ENCODE measurements at regions not wholly inside any gene's neighbourhood (a gene's known extent, or its start where the extent isn't known, plus 50 kb on each side); places are given as distances from the start of the nearest gene placed in this dataset.
"Not testable (repeated sequence)": the region's sequence is repeated elsewhere in the genome, so short reads cannot be mapped to it uniquely, and the experiment has no call there.

- DNase-seq (ENCODE audit: low read depth), result no peak
Observed at GRCh38 chr17:33562792-33563191, 269.7 kb upstream of the ASIC2 start.

- DNase-seq (ENCODE audit: low read depth), result no peak
Observed at GRCh38 chr17:33564146-33564545, 271.1 kb upstream of the ASIC2 start.

GRCh38 chr17:33567223-33567622 lies 274.1 kb upstream of the ASIC2 start:
- DNase-seq (ENCODE audit: low read depth), result no peak

- DNase-seq (ENCODE audit: low read depth), result no peak
Observed at GRCh38 chr17:33572615-33573014, 279.5 kb upstream of the ASIC2 start.

- DNase-seq (ENCODE audit: low read depth), result no peak
Observed at GRCh38 chr17:33574942-33575445, 281.9 kb upstream of the ASIC2 start.

GRCh38 chr17:33579740-33580139 lies 286.6 kb upstream of the ASIC2 start:
- DNase-seq (ENCODE audit: low read depth), result not testable (repeated sequence)

- no peak for DNase-seq (ENCODE audit: low read depth)
Observed at GRCh38 chr17:33580215-33580614, 287.1 kb upstream of the ASIC2 start.

GRCh38 chr17:33582661-33583060 lies 289.6 kb upstream of the ASIC2 start:
- DNase-seq (ENCODE audit: low read depth), result no peak

- DNase-seq (ENCODE audit: low read depth), result no peak
Observed at GRCh38 chr17:33583518-33584417, 290.7 kb upstream of the ASIC2 start.

GRCh38 chr17:33593991-33594390 lies 300.9 kb upstream of the ASIC2 start:
- no peak for DNase-seq (ENCODE audit: low read depth)

- no peak for DNase-seq (ENCODE audit: low read depth)
Observed at GRCh38 chr17:33595828-33596227, 302.7 kb upstream of the ASIC2 start.

- no peak for DNase-seq (ENCODE audit: low read depth)
Observed at GRCh38 chr17:33596899-33597298, 303.8 kb upstream of the ASIC2 start.

- DNase-seq (ENCODE audit: low read depth), result no peak
Observed at GRCh38 chr17:33598797-33599196, 305.7 kb upstream of the ASIC2 start.

- no peak for DNase-seq (ENCODE audit: low read depth)
Observed at GRCh38 chr17:33602981-33603380, 309.9 kb upstream of the ASIC2 start.

- DNase-seq (ENCODE audit: low read depth), result no peak
Observed at GRCh38 chr17:33603789-33604188, 310.7 kb upstream of the ASIC2 start.

GRCh38 chr17:33611532-33611931 lies 318.4 kb upstream of the ASIC2 start:
- no peak for DNase-seq (ENCODE audit: low read depth)

GRCh38 chr17:33615861-33616260 lies 322.8 kb upstream of the ASIC2 start:
- no peak for DNase-seq (ENCODE audit: low read depth)

- no peak for DNase-seq (ENCODE audit: low read depth)
Observed at GRCh38 chr17:33623841-33624240, 330.7 kb upstream of the ASIC2 start.

- DNase-seq (ENCODE audit: low read depth), result no peak
Observed at GRCh38 chr17:33628500-33629346, 335.6 kb upstream of the ASIC2 start.

GRCh38 chr17:33633446-33633845 lies 340.4 kb upstream of the ASIC2 start:
- no peak for DNase-seq (ENCODE audit: low read depth)

GRCh38 chr17:33637534-33637933 lies 344.4 kb upstream of the ASIC2 start:
- DNase-seq (ENCODE audit: low read depth), result no peak

- no peak for DNase-seq (ENCODE audit: low read depth)
Observed at GRCh38 chr17:33639103-33639880, 346.2 kb upstream of the ASIC2 start.
